RPMI8226 (cell line): ENCODE measurements at regions not wholly inside any gene's neighbourhood (a gene's known extent, or its start where the extent isn't known, plus 50 kb on each side); places are given as distances from the start of the nearest gene placed in this dataset.
"Not testable (repeated sequence)": the region's sequence is repeated elsewhere in the genome, so short reads cannot be mapped to it uniquely, and the experiment has no call there.

ENCODE experiments used
- DNase-seq: peaks from one replicate; pipeline ENCODE4 v3.0.0-alpha.2; 2015

GRCh38 chr3:168738527-168739325 is 643.0 kb upstream of the GOLIM4 start:
- no peak for DNase-seq

DNA sequence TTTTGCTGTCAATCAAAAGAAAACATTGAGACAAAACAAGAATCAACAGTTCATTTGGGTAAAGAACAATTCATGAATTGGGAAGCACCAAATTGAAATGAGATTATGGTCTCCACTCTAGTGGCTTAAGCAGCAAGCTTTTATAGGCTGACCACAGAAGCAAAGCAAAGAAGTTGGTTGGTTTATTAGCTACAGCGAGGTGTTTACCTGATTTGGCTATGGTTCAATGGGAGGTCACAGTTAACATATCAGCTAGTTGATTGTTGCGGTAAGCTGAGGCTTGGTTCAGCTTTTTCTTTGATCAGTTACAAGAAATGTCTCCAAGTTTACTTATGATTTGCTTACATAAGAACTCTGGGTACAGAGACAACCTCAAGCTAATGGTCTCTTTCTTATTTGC is 640.5 kb upstream of the GOLIM4 start:
- DNase-seq = no peak

DNA sequence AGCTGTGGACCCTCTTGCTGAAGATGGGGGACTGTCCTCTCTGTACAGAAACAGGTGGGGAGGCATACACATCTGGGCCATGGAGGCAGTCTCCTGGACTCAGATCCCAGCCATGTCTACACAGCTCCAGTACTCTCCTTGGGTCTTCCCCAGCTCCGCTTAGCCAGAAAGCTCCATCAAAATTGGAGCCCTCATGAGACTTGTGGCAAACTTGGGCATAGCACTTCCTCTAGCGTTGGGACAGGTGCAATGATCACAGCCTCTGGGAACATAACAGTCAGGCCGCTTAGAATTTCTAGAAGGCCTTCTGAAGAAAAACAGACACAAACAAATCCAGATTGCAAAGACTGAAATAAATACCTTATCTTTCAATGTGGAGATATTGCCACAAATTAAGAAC is 634.3 kb upstream of the GOLIM4 start:
- no peak for DNase-seq

- no peak for DNase-seq
Measured at GRCh38 chr3:168722091-168722490, 626.4 kb upstream of the GOLIM4 start.

- peak; percentile 60 for DNase-seq
Measured at GRCh38 chr3:168714609-168715240, 619.0 kb upstream of the GOLIM4 start.

- DNase-seq = no peak
Measured at GRCh38 chr3:168709073-168709472, 613.3 kb upstream of the GOLIM4 start.

DNA sequence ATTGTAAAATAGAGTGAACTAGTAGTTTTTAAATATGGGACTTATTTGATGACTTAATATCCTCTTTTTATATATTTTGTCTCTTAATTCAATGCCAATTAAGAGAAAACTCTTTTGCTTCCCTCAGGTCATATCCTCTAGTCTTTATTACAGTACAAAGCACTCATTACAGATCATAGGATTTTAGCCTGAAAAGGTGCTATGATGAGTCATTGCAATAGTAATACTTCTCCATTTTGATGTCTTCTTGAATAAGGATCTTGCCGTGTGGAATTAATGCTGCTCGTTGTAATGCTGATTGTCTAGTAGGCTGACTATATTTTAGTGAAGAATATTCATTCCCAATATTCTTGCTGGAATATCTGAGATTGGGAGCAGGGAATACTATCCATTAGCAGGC is 612.2 kb upstream of the GOLIM4 start:
- DNase-seq = no peak

- no peak for DNase-seq
Measured at GRCh38 chr3:168705412-168705811, 609.7 kb upstream of the GOLIM4 start.

DNA sequence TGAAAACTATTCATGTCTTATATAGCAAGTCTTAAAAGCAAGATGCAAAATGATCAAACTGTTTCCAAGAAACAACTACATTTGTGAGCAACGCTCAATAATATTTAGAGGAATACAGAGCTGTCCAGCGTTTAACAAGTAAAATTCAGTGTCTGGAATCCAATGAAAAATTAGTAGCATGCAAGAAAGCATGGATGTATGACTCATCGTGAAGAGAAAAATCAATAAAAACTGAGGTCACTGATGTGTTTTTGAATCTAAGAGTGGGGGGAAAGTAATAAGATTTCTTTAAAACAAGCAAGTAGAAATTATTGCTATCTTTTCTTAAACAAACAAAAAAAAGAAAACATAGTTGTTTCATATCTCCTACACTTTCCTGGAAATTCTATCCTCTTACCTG is 600.3 kb upstream of the GOLIM4 start:
- no peak for DNase-seq

- DNase-seq = no peak
Measured at GRCh38 chr3:168693870-168694269, 598.1 kb upstream of the GOLIM4 start.

DNA sequence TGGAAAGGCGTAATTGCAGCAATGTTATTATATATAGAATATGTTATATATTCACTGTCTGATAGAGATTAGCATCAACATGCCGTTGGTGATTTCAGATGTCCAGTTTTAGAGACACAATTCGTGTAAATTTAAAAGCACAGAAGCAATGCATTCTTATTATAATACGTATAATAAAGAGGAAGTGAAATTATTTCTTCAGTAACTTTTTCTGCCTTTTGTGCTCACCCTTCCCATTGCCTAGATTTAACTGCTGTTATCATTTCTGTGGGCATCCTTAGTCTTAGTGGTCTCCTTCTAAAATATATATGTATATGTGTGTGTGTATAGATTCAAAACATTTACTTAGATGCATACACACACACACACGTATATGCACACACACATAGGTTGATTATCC is 592.5 kb upstream of the GOLIM4 start:
- DNase-seq = no peak

DNA sequence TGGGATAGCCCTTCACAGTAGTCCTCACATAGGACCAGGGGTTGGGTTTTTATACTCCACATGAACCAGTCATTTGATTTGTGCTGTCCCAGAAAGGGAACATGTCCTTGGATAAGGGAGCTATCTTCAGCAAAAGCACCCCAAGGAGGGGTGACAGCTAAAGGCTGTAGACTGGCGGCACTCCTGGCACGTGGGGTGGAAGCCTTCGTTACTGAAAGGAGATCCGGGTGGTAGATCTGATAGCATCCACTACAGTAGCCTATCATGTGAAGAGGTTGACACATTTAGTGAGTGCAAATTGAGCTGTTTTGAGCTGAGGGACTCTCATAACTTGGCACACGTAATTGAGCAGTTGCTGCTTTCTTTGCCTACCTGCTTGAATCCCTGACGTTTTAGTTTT is 588.8 kb upstream of the GOLIM4 start:
- DNase-seq = no peak

DNA sequence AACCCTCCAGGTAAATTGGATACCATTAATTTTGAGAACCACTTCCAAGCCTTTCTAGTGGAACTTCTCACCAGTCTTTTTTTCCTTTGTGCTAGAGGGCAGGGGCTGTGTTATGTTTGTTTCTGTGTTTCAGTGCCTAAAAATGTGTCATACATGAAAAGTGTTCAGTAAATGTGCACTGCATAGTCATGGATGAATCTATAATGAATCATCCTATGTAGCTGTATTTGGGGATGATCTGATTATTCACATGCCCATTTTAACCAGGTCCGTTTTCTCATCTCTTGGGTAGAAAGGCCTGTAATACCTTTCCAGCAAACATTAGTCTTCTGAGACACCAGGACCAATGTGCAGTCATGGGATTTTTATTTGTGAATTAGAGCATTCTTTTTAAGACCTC is 583.0 kb upstream of the GOLIM4 start:
- no peak for DNase-seq

- no peak for DNase-seq
Measured at GRCh38 chr3:168671091-168671490, 575.4 kb upstream of the GOLIM4 start.

- not testable (repeated sequence) for DNase-seq
Measured at GRCh38 chr3:168660879-168661657, 565.3 kb upstream of the GOLIM4 start.

DNA sequence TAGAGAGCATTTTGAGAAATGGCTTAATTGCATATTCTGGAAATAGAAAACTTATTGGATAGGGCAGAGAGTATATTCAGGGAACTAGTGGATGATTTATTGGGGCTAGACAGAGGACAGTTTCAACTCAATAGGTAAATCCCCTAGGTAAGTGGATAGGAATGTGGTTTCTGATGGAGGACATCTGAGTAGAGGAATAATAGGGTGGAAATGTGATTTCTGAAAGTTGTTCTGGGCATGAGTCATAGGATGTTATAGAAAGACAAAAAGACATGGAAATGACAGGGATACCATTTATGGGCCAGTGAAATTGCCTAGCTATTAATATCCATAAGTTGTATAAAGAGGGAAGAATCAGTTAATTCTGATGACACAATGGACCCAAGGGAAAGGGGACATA is 563.3 kb upstream of the GOLIM4 start:
- no peak for DNase-seq

DNA sequence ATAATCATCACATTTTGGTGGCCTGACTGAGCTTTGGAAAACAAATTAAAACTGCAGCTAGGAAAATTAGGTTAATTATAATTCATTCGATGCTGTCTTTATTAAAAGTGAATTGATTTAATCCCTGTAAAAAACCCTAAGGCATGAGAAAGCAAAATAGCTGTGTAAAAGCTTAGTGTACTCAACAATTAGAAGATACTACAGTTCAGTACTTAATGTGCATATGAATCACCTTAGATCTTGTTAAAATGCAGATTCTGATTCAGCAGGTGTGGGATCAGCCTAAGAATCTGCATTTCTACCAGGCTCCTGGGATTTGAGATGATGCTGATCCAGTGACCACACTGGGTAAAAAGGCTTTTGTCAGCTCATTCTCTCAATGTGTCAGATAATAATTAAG is 559.9 kb upstream of the GOLIM4 start:
- no peak for DNase-seq

- DNase-seq = no peak
Measured at GRCh38 chr3:168654700-168655099, 559.0 kb upstream of the GOLIM4 start.

DNA sequence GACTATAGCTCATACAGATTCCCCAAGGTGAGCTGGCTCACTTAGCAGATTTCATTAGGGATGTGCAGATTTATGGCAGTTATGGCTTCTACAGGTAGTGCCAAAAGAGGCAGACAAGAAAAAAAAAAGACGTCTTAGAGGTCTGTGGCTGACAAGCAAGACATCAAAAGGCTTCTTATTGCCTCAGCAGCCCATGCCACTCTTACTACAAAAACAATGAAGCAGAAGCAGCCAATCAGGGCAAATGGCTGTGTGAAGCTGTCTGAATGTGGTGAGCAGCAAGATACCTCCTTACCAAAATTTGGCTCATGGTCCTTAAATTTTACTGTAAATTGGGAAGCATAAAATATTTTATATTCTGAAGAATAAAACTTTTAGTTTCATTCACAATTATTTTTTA is 557.5 kb upstream of the GOLIM4 start:
- DNase-seq = no peak

DNA sequence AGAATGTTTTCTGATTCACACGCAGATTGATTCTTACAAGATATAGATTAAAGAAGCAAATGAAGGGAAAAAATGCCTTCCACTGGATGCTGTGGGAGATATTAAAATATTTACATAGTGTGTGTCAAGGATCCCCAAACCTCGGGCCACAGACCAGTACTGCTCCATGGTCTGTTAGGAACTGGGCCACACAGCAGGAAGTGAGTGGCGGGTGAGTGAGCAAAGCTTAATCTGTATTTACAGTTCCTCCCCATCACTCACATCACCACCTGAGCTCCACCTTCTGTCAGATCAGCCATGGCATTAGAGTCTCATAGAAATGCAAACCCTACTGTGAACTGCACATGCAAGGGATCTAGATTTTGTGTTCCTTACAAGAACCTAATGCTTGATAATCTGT is 552.6 kb upstream of the GOLIM4 start:
- DNase-seq = no peak

DNA sequence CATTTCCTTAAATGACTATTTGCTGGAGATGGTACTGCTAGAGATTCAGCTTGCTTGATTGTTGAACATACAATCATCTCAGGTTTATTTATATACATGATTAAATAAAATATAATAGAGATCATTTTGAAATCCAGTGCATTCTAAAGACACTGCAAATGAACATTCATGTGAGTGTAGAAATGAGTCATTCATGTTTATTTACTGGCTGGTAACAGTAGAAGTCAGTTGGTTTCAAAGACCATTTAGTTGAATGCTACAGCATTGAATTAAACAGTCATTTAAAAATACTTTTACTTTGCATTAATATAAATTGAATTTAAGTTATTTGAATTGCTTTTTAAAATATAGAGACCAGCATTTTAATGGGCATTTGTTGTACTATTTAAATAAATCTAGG is 551.9 kb upstream of the GOLIM4 start:
- no peak for DNase-seq

DNA sequence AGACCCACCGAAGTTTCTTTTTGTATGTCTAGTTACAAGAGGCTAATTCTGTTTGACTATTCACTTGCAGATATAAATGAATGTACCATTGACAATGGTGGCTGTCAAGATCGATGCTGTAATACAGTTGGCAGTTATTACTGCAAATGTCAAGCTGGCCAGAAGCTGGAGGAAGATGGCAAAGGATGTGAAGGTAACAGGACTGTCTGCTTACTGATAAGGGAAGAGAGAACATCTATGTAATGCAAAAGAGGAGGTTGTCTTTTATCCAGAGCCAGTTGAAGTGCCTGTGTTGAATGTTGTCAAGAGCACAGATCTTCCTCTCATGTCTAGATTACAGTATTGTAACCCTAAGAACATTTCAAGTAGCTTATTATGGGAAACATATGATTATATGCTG is 549.5 kb upstream of the GOLIM4 start:
- DNase-seq = no peak

GRCh38 chr3:168628549-168628948 is 532.8 kb upstream of the GOLIM4 start:
- DNase-seq = no peak

GRCh38 chr3:168625477-168625876 is 529.8 kb upstream of the GOLIM4 start:
- no peak for DNase-seq
